ENCODE measurements at regions not wholly inside any gene's neighbourhood (a gene's known extent, or its start where the extent isn't known, plus 50 kb on each side); places are given as distances from the start of the nearest gene placed in this dataset.

DNA sequence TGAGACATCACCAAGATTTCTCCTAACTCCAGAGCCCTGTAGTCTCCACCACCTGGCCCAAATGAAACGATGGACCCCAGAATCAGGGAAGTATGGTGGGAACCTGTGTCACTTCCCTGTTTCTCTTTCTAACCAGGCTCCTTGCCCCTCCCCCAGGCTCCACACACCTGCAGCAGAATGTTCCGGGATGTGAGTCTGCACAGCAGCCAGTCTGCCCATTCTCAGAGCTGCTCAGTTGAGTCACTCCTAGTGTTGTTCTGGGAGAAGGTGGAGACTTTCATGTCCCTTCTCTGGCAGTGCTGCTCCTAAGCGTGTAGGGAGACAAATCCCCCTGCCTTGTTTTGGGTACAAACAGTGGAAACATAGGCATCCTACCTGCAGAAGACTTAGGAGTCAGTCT is 76.0 kb upstream of the XPA start:
- CTCF ChIA-PET, result no interaction called here
- no peak overlapping the region for H3K27ac ChIP-seq (ENCODE audit: extremely low read depth, low read depth, low read length)
- no peaks in the 10 kb centered on the region for H3K4me1 ChIP-seq (ENCODE audit: control insufficient read depth, insufficient read depth, low read length)

DNA sequence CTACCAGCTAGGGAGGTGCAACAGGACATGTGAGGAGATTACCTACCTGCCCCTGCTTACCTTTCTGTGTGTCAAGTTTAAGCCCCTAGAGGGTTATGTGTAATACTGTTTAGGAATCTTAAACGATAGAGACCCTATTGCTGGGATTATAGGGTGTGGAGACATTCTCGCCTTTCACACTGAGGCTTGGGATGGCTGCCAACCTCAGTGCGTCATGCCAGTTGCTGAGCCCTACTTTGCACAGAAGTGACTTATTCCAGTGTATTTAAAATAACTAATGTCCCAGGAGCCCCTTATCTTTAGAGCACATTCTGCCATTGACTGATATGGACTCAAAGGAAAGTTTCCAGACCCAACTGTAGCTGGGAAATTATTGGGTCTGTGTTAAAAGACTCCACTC is 76.6 kb upstream of the XPA start:
- CTCF ChIA-PET, result interaction anchor here (0.6 kb wide), 1 partner anchor 28 kb away, joined by 4 read pairs; no protein-coding TSS in a partner anchor
- Histone ChIP-seq H3K27ac (ENCODE audit: extremely low read depth, low read depth, low read length) (no peak overlapping the region), H3K4me3 (ENCODE audit: low read depth, low read length) (no peak overlapping the region), H3K9me3 (ENCODE audit: control insufficient read depth, insufficient read depth, low read depth, low read length) (no peaks in the 10 kb centered on the region), H3K36me3 (ENCODE audit: control insufficient read depth in 2 of 2, insufficient read depth in 1 of 2, low read length in 2 of 2) (no peaks in the 10 kb centered on the region), H3K4me1 (ENCODE audit: control insufficient read depth, insufficient read depth, low read length) (no peaks in the 10 kb centered on the region)
- TF ChIP-seq ZFP69B (tag by site-specific recombination; IDR thresholded peaks at IDR 0.05) (no peak), ZNF571 (tag by site-specific recombination; IDR thresholded peaks at IDR 0.05) (no peak), ZNF174 (tag by site-specific recombination; IDR thresholded peaks at IDR 0.05) (no peak), MYNN (tag by site-specific recombination; IDR thresholded peaks at IDR 0.05; ENCODE audit: borderline replicate concordance) (no peak), ZNF664 (tag by site-specific recombination; IDR thresholded peaks at IDR 0.05) (no peak)
- TF ChIP-seq, protein P1, sequence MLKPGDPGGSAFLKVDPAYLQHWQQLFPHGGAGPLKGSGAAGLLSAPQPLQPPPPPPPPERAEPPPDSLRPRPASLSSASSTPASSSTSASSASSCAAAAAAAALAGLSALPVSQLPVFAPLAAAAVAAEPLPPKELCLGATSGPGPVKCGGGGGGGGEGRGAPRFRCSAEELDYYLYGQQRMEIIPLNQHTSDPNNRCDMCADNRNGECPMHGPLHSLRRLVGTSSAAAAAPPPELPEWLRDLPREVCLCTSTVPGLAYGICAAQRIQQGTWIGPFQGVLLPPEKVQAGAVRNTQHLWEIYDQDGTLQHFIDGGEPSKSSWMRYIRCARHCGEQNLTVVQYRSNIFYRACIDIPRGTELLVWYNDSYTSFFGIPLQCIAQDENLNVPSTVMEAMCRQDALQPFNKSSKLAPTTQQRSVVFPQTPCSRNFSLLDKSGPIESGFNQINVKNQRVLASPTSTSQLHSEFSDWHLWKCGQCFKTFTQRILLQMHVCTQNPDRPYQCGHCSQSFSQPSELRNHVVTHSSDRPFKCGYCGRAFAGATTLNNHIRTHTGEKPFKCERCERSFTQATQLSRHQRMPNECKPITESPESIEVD (tag by site-specific recombination; IDR thresholded peaks at IDR 0.05), result no peak
- TF ChIP-seq, protein P2, sequence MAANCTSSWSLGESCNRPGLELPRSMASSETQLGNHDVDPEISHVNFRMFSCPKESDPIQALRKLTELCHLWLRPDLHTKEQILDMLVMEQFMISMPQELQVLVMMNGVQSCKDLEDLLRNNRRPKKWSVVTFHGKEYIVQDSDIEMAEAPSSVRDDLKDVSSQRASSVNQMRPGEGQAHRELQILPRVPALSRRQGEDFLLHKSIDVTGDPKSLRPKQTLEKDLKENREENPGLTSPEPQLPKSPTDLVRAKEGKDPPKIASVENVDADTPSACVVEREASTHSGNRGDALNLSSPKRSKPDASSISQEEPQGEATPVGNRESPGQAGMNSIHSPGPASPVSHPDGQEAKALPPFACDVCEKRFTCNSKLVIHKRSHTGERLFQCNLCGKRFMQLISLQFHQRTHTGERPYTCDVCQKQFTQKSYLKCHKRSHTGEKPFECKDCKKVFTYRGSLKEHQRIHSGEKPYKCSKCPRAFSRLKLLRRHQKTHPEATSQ (tag by site-specific recombination; IDR thresholded peaks at IDR 0.05), result no peak
- POLR2A ChIA-PET, result no interaction called here

More for the DNA sequence above, 76.0 kb upstream of the XPA start:
- no peaks in the 10 kb centered on the region for H3K9me3 ChIP-seq (ENCODE audit: control insufficient read depth, insufficient read depth, low read depth, low read length)
- POLR2A ChIA-PET, result no interaction called here
- no peak overlapping the region for H3K4me3 ChIP-seq (ENCODE audit: low read depth, low read length)
- TF ChIP-seq HOXC10 (CRISPR knock-in tag; IDR thresholded peaks at IDR 0.05), result no peak
- TF ChIP-seq HOXA7 (CRISPR knock-in tag; IDR thresholded peaks at IDR 0.05; ENCODE audit: borderline replicate concordance), result no peak
- TF ChIP-seq, protein P3, sequence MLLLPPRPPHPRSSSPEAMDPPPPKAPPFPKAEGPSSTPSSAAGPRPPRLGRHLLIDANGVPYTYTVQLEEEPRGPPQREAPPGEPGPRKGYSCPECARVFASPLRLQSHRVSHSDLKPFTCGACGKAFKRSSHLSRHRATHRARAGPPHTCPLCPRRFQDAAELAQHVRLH (tag by site-specific recombination; IDR thresholded peaks at IDR 0.05), result no peak
- TF ChIP-seq, protein P4, sequence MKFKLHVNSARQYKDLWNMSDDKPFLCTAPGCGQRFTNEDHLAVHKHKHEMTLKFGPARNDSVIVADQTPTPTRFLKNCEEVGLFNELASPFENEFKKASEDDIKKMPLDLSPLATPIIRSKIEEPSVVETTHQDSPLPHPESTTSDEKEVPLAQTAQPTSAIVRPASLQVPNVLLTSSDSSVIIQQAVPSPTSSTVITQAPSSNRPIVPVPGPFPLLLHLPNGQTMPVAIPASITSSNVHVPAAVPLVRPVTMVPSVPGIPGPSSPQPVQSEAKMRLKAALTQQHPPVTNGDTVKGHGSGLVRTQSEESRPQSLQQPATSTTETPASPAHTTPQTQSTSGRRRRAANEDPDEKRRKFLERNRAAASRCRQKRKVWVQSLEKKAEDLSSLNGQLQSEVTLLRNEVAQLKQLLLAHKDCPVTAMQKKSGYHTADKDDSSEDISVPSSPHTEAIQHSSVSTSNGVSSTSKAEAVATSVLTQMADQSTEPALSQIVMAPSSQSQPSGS (tag by site-specific recombination; IDR thresholded peaks at IDR 0.05; ENCODE audit: low read depth), result no peak
- TF ChIP-seq GLIS1 (tag by site-specific recombination; IDR thresholded peaks at IDR 0.05), result no peak
- TF ChIP-seq ZNF555 (tag by site-specific recombination; conservative IDR thresholded peaks at IDR 0.05), result no peak
- TF ChIP-seq ZNF544 (tag by site-specific recombination; IDR thresholded peaks at IDR 0.05), result no peak
- TF ChIP-seq, protein P5, sequence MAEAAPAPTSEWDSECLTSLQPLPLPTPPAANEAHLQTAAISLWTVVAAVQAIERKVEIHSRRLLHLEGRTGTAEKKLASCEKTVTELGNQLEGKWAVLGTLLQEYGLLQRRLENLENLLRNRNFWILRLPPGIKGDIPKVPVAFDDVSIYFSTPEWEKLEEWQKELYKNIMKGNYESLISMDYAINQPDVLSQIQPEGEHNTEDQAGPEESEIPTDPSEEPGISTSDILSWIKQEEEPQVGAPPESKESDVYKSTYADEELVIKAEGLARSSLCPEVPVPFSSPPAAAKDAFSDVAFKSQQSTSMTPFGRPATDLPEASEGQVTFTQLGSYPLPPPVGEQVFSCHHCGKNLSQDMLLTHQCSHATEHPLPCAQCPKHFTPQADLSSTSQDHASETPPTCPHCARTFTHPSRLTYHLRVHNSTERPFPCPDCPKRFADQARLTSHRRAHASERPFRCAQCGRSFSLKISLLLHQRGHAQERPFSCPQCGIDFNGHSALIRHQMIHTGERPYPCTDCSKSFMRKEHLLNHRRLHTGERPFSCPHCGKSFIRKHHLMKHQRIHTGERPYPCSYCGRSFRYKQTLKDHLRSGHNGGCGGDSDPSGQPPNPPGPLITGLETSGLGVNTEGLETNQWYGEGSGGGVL (tag by site-specific recombination; IDR thresholded peaks at IDR 0.05), result no peak
- no peak for TF ChIP-seq ZNF473 (tag by site-specific recombination; IDR thresholded peaks at IDR 0.05)
- no peaks in the 10 kb centered on the region for H3K36me3 ChIP-seq (ENCODE audit: control insufficient read depth in 2 of 2, insufficient read depth in 1 of 2, low read length in 2 of 2)
